Keratinocyte (primary cell): ENCODE measurements at regions not wholly inside any gene's neighbourhood (a gene's known extent, or its start where the extent isn't known, plus 50 kb on each side); places are given as distances from the start of the nearest gene placed in this dataset.

ENCODE experiments used
- DNase-seq: peaks from one replicate; pipeline ENCODE4 v3.0.0-alpha.2; 2011; ENCODE audit warnings: low read depth, missing footprints, low spot score
- FAIRE-seq: peaks from 2 replicates; lab custom pipeline; 2011; peaks lifted over from hg19 to GRCh38; lab: Jason Lieb, UNC
- H2AFZ ChIP-seq: 2 replicates; pipeline ENCODE4 v1.6.0; 2012; ENCODE audit warnings: low read length, control low read depth, inconsistent platforms; ENCODE audit not compliant: control insufficient read depth
- H3K27ac ChIP-seq: 2 replicates; pipeline ENCODE4 v1.5.1; 2011; ENCODE audit warnings: low read length; ENCODE audit not compliant: control insufficient read depth, insufficient read depth
- H3K27me3 ChIP-seq: 3 replicates; pipeline ENCODE4 v1.6.0; 2011; ENCODE audit warnings: low read length; ENCODE audit not compliant: control insufficient read depth, insufficient read depth; ENCODE audit errors: extremely low read depth
- H3K36me3 ChIP-seq, 2 experiments: 2 replicates in 1 of 2; 3 replicates in 1 of 2; pipeline ENCODE4 v1.5.1; 2011; ENCODE audit warnings: low read length in 2 of 2, mild to moderate bottlenecking in 1 of 2; ENCODE audit not compliant: control insufficient read depth in 2 of 2, insufficient read depth in 2 of 2; ENCODE audit errors: extremely low read depth in 1 of 2
- H3K4me1 ChIP-seq: 3 replicates; pipeline ENCODE4 v1.5.1; 2011; ENCODE audit warnings: low read length; ENCODE audit not compliant: control insufficient read depth, insufficient read depth; ENCODE audit errors: extremely low read depth
- H3K4me2 ChIP-seq: 3 replicates; pipeline ENCODE4 v1.6.0; 2011; ENCODE audit warnings: low read depth, low read length; ENCODE audit not compliant: control insufficient read depth, insufficient read depth; ENCODE audit errors: extremely low read depth
- H3K4me3 ChIP-seq, 3 experiments: fragments of 200-600 bp in 1 of 3; sonication (generic) in 1 of 3; 2 replicates in 2 of 3; 3 replicates in 1 of 3; pipeline ENCODE4 v1.5.1; 2011 to 2016; ENCODE audit warnings: low read length in 3 of 3, mild to moderate bottlenecking in 3 of 3, control low read depth in 2 of 3, inconsistent platforms in 1 of 3, low read depth in 1 of 3, mixed read lengths in 1 of 3, mixed run types in 1 of 3, moderate library complexity in 1 of 3; ENCODE audit not compliant: control insufficient read depth in 2 of 3, insufficient read depth in 2 of 3; ENCODE audit errors: extremely low read depth in 1 of 3
- H3K79me2 ChIP-seq: 2 replicates; pipeline ENCODE4 v1.6.0; 2012; ENCODE audit warnings: low read length; ENCODE audit not compliant: control insufficient read depth, insufficient read depth
- H3K9ac ChIP-seq: 3 replicates; pipeline ENCODE4 v1.6.0; 2011; ENCODE audit warnings: low read length; ENCODE audit not compliant: control insufficient read depth, insufficient read depth; ENCODE audit errors: extremely low read depth
- H3K9me1 ChIP-seq: 3 replicates; pipeline ENCODE4 v1.6.0; 2011; ENCODE audit warnings: low read length; ENCODE audit not compliant: control insufficient read depth, insufficient read depth; ENCODE audit errors: extremely low read depth
- H3K9me3 ChIP-seq: 2 replicates; pipeline ENCODE4 v1.5.1; 2012; ENCODE audit warnings: low read depth, low read length; ENCODE audit not compliant: control insufficient read depth
- H4K20me1 ChIP-seq: 3 replicates; pipeline ENCODE4 v1.6.0; 2011; ENCODE audit warnings: low read length; ENCODE audit not compliant: control insufficient read depth, insufficient read depth; ENCODE audit errors: extremely low read depth
- EZH2 ChIP-seq: IDR thresholded peaks from one replicate; pipeline ENCODE4 v1.6.1; 2012; ENCODE audit warnings: inconsistent platforms, mild to moderate bottlenecking, low read length, moderate library complexity
- dilution Hi-C: fragments of 300-500 bp; cut with MboI; formaldehyde crosslinking; loops from one replicate; pipeline ENCODE4 v1.7.0; 2020; ENCODE audit warnings: low sequenced_read_pairs; ENCODE audit not compliant: extremely low pct_ligation_motif_present
- TF ChIP-seq, protein P1 (sequence below), 3 experiments: IDR thresholded peaks in 1 of 3; conservative IDR thresholded peaks in 1 of 3; optimal IDR thresholded peaks in 1 of 3; 2 replicates in 2 of 3; 3 replicates in 1 of 3; pipeline versions ENCODE3 to v1.5.1; 2011; ENCODE audit warnings: low read length in 3 of 3, mild to moderate bottlenecking in 3 of 3, moderate library complexity in 2 of 3, control low read depth in 1 of 3, inconsistent platforms in 1 of 3; ENCODE audit not compliant: insufficient read depth in 2 of 3; ENCODE audit errors: extremely low read depth in 1 of 3

DNA sequence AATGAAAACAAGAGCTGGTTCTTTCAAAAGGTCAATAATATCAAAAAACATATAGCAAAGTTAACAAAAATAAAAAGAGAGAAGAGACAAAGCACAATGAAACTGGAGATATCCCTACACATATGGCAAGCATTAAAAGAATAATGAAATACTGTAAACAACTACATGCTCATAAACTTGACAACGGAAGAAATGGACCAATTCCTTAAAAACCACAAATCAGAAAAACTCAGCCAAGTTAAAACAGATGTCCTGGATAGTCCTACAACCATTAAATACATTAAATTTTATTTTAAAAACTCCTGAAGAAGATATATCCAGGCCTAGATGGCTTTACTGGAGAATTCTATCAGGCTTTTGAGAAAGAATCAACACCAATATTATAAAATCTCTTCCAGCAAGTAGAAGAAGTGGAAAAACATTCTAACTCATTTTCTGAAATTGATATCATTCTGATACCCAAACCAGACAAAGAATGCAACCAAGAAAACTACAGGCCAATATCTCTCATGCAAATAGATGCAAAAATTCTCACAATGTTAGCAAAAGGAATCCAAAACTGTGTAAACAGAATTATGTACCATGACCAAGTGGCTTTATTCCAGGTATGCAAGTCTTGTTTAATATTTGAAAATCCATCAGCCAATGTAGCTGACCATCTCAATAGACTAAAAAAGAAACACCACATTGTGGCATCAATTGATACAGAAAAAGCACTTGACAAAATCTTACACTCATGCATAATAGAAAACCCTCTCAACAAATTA lies 56.1 kb upstream of the LRRC7 start:
- H3K4me3 ChIP-seq = no peak overlapping the region
- TF ChIP-seq EZH2 = no peak
- TF ChIP-seq, protein P1, sequence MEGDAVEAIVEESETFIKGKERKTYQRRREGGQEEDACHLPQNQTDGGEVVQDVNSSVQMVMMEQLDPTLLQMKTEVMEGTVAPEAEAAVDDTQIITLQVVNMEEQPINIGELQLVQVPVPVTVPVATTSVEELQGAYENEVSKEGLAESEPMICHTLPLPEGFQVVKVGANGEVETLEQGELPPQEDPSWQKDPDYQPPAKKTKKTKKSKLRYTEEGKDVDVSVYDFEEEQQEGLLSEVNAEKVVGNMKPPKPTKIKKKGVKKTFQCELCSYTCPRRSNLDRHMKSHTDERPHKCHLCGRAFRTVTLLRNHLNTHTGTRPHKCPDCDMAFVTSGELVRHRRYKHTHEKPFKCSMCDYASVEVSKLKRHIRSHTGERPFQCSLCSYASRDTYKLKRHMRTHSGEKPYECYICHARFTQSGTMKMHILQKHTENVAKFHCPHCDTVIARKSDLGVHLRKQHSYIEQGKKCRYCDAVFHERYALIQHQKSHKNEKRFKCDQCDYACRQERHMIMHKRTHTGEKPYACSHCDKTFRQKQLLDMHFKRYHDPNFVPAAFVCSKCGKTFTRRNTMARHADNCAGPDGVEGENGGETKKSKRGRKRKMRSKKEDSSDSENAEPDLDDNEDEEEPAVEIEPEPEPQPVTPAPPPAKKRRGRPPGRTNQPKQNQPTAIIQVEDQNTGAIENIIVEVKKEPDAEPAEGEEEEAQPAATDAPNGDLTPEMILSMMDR (optimal IDR thresholded peaks at IDR 0.05 in 1 of 3, IDR thresholded peaks at IDR 0.05 in 1 of 3, conservative IDR thresholded peaks at IDR 0.05 in 1 of 3; ENCODE audit: extremely low read depth in 1 of 3, insufficient read depth in 2 of 3, low read length in 3 of 3) = no peak
- dilution Hi-C loops = no loop called here
- H3K4me2 ChIP-seq = no peak overlapping the region
- no peak overlapping the region for H2AFZ ChIP-seq
- H3K36me3 ChIP-seq = no peaks in the 10 kb centered on the region
- FAIRE-seq = no peak
- no peak for DNase-seq
- H4K20me1 ChIP-seq = no peaks in the 10 kb centered on the region
- H3K27me3 ChIP-seq = no peaks in the 10 kb centered on the region
- peaks cover 15% of the 10 kb centered on the region for H3K4me1 ChIP-seq
- H3K9me3 ChIP-seq = no peaks in the 10 kb centered on the region
- no peak overlapping the region for H3K27ac ChIP-seq
- no peaks in the 10 kb centered on the region for H3K9me1 ChIP-seq
- no peak overlapping the region for H3K9ac ChIP-seq
- H3K79me2 ChIP-seq = no peaks in the 10 kb centered on the region

GRCh38 chr1:69513601-69514000 lies 54.1 kb upstream of the LRRC7 start:
- no peak overlapping the region for H3K9ac ChIP-seq
- H3K79me2 ChIP-seq = no peaks in the 10 kb centered on the region
- no peaks in the 10 kb centered on the region for H3K9me1 ChIP-seq
- TF ChIP-seq, protein P1 (optimal IDR thresholded peaks at IDR 0.05 in 1 of 3, IDR thresholded peaks at IDR 0.05 in 1 of 3, conservative IDR thresholded peaks at IDR 0.05 in 1 of 3; ENCODE audit: extremely low read depth in 1 of 3, insufficient read depth in 2 of 3, low read length in 3 of 3) = no peak
- no peak for TF ChIP-seq EZH2
- FAIRE-seq = no peak
- no peaks in the 10 kb centered on the region for H4K20me1 ChIP-seq
- H3K4me1 ChIP-seq = peaks cover 15% of the 10 kb centered on the region
- no peaks in the 10 kb centered on the region for H3K27me3 ChIP-seq
- H3K27ac ChIP-seq = peak overlapping the region; percentile 59
- H2AFZ ChIP-seq = no peak overlapping the region
- no peak for DNase-seq
- H3K4me3 ChIP-seq = no peak overlapping the region
- no peaks in the 10 kb centered on the region for H3K36me3 ChIP-seq
- dilution Hi-C loops = no loop called here
- H3K9me3 ChIP-seq = no peaks in the 10 kb centered on the region
- no peak overlapping the region for H3K4me2 ChIP-seq
